ENCODE measurements at regions not wholly inside any gene's neighbourhood (a gene's known extent, or its start where the extent isn't known, plus 50 kb on each side); places are given as distances from the start of the nearest gene placed in this dataset.

DNA sequence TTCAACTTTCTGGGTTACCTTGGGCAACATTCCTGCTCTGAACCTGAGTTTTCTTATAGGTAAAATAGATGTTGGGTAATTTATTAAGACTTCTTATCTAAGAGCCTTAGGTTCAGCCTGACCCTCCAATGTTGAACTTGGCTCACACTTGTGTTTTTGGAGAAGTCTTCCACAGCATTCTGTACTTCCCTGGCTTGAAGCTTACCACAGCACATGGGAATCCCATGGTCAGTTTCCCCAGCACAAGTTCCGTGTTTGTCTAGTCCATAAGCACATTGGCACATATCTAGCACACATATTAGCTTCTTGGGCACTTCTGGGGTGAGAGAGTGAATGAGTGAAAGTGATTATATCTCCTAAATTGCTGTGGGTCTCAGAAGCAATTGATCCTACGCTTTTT is 782.5 kb upstream of the HS6ST1 start:
- ATAC-seq (no peak), DNase-seq (no peak)
- H3K27ac ChIP-seq: no peak overlapping the region
- H3K9me3 ChIP-seq: no peaks in the 10 kb centered on the region
- no peaks in the 10 kb centered on the region for H3K27me3 ChIP-seq
- intact Hi-C loops (cut with DNase I): no loop called here
- no peaks in the 10 kb centered on the region for H3K4me1 ChIP-seq
- no peaks in the 10 kb centered on the region for H3K36me3 ChIP-seq
- H3K4me3 ChIP-seq: no peak overlapping the region
- no peak for TF ChIP-seq POLR2A (IDR thresholded peaks at IDR 0.05)
- TF ChIP-seq, protein P1, sequence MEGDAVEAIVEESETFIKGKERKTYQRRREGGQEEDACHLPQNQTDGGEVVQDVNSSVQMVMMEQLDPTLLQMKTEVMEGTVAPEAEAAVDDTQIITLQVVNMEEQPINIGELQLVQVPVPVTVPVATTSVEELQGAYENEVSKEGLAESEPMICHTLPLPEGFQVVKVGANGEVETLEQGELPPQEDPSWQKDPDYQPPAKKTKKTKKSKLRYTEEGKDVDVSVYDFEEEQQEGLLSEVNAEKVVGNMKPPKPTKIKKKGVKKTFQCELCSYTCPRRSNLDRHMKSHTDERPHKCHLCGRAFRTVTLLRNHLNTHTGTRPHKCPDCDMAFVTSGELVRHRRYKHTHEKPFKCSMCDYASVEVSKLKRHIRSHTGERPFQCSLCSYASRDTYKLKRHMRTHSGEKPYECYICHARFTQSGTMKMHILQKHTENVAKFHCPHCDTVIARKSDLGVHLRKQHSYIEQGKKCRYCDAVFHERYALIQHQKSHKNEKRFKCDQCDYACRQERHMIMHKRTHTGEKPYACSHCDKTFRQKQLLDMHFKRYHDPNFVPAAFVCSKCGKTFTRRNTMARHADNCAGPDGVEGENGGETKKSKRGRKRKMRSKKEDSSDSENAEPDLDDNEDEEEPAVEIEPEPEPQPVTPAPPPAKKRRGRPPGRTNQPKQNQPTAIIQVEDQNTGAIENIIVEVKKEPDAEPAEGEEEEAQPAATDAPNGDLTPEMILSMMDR (IDR thresholded peaks at IDR 0.05): no peak
- 57% methylated on average over 2 of the region's 2 CpGs for WGBS (ENCODE audit: insufficient coverage, low coverage, low lambda C conversion rate, missing lambda C conversion rate)

DNA sequence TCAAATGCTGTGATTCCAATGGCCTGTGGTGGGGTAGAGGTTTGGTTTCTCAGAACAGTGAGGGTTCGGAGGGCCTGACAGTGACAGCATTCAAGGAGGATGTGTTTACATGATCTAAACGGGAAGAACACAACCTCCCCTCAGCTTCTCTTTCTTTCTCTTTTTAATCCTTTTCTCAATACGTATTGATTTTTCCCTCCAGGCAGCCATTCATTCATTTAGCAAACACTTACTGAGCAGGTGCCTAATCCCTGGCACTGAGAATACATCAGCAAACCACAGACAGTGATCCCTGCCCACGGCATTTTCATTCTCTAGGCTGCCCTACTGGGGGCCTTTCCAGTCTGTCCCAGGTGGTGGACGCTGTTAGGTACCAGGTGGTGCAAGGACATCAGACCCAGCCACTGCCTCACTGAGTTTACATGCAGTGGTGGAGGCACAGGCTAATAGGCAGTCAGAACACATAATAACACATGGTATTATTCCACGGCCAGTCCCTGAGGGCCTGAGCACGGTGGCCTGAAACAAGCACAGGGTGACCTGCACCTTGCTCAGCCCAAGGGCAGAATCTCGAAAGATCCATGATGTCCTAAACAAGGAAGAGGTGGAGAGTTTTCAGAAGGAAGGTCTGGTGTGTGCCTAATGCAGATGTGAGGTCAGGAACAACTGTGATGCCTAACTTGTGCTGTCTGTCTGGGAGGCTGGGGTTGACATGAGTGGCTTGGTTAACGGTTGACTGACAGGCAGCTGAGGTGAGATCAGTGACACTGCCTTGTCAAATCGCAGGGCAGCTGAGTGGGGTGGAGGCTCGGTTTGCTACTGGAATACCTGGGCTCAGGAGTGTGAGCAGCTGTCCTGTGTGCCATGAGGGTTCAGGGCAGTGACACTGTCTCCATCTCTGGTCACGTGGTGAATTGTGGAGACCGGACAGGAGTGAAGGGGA is 785.5 kb upstream of the HS6ST1 start:
- ATAC-seq (peak in 1 of 4 donors; percentile 26), DNase-seq (no peak)
- H3K4me1 ChIP-seq: no peaks in the 10 kb centered on the region
- 52% methylated on average over 7 of the region's 13 CpGs for WGBS (ENCODE audit: insufficient coverage, low coverage, low lambda C conversion rate, missing lambda C conversion rate)
- H3K4me3 ChIP-seq: no peak overlapping the region
- H3K9me3 ChIP-seq: no peaks in the 10 kb centered on the region
- H3K36me3 ChIP-seq: no peaks in the 10 kb centered on the region
- H3K27me3 ChIP-seq: no peaks in the 10 kb centered on the region
- H3K27ac ChIP-seq: no peak overlapping the region
- TF ChIP-seq, protein P1 (IDR thresholded peaks at IDR 0.05): no peak
- no peak for TF ChIP-seq POLR2A (IDR thresholded peaks at IDR 0.05)
- intact Hi-C loops (cut with DNase I): no loop called here

DNA sequence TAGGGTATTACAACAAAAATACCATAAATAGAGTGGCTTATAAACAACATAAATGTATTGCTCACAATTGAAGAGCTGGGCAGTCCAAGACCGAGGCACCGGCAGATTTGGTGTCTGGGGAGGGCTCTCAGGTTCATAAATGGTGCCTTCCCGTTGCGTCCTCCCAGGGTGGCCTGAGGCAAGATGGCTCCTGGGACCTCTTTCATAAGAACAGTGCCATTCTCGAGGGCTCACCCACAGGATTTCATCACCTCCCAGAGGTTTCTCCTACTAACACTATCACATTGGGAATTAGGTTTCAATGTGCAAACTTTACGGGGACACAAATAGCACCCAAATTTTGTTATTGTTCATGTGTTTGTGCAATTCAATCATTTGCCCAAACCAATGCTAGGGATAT is 793.5 kb upstream of the HS6ST1 start:
- intact Hi-C loops (cut with DNase I): no loop called here
- Histone ChIP-seq H3K9me3 (no peaks in the 10 kb centered on the region), H3K4me3 (no peak overlapping the region), H3K27me3 (no peaks in the 10 kb centered on the region), H3K27ac (no peak overlapping the region), H3K36me3 (no peaks in the 10 kb centered on the region), H3K4me1 (no peaks in the 10 kb centered on the region)
- DNase-seq: no peak
- no peak for TF ChIP-seq POLR2A (IDR thresholded peaks at IDR 0.05)
- TF ChIP-seq, protein P1 (IDR thresholded peaks at IDR 0.05): no peak
- no peak for ATAC-seq
- WGBS (ENCODE audit: insufficient coverage, low coverage, low lambda C conversion rate, missing lambda C conversion rate): 62% methylated on average over 4 of the region's 6 CpGs

DNA sequence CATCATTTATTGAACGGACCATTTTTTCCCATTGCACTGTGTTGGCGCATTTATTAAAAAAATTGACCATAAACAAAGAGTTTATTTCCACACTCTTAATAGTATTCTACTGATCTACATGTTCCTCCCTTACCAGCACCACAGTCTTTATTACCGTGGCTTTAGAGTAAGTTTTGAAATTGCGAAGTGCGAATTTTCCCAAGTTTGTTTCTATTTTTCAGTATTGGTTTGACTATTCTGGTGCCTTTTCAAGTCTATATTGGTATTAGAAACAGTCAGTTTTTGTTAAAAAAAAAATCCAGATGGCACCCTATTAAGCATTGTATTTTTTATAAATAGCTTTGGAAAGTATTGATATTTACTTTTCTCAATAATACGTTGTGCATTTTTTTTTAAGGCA is 795.1 kb upstream of the HS6ST1 start:
- 75% methylated on average over 6 of the region's 6 CpGs for WGBS (ENCODE audit: insufficient coverage, low coverage, low lambda C conversion rate, missing lambda C conversion rate)

More for the DNA sequence above, 795.1 kb upstream of the HS6ST1 start:
- Histone ChIP-seq H3K9me3 (no peaks in the 10 kb centered on the region), H3K4me3 (no peak overlapping the region), H3K27me3 (no peaks in the 10 kb centered on the region), H3K36me3 (no peaks in the 10 kb centered on the region), H3K4me1 (no peaks in the 10 kb centered on the region), H3K27ac (no peak overlapping the region)
- TF ChIP-seq POLR2A (IDR thresholded peaks at IDR 0.05): no peak
- TF ChIP-seq, protein P1 (IDR thresholded peaks at IDR 0.05): no peak
- DNase-seq: no peak
- no peak for ATAC-seq
- intact Hi-C loops (cut with DNase I): no loop called here

Measured in right lobe of liver (tissue), 6 donors.